H1 (cell line): ENCODE measurements at regions not wholly inside any gene's neighbourhood (a gene's known extent, or its start where the extent isn't known, plus 50 kb on each side); places are given as distances from the start of the nearest gene placed in this dataset.

Source experiments
- CTCF ChIA-PET: fragments of 300-600 bp; sonication (Branson Sonifier 250); formaldehyde crosslinking; loops from one replicate; lab custom pipeline; 2021; ENCODE audit not compliant: partially characterized antibody; lab: Charles Lee
- POLR2A ChIA-PET: fragments of 300-600 bp; sonication (Branson Sonifier 250); formaldehyde crosslinking; loops from one replicate; lab custom pipeline; 2021; ENCODE audit warnings: inconsistent platforms; ENCODE audit not compliant: partially characterized antibody; lab: Charles Lee
- DNase-seq, 2 experiments: peaks; one replicate each; pipeline versions ENCODE4 v3.0.0 to v3.0.0-alpha.2; 2010 to 2022; ENCODE audit warnings: low spot score in 2 of 2, low read depth in 1 of 2, mixed read lengths in 1 of 2
- FAIRE-seq: peaks from 2 replicates; lab custom pipeline; 2011; peaks lifted over from hg19 to GRCh38; lab: Jason Lieb, UNC
- H2AFZ ChIP-seq: 2 replicates; pipeline ENCODE4 v1.8.1; 2012; ENCODE audit warnings: low read length, inconsistent platforms
- H2AK5ac ChIP-seq: 2 replicates; pipeline ENCODE4 v1.6.1; 2013; ENCODE audit warnings: low read depth, low read length
- H2BK120ac ChIP-seq: replicated peaks from 2 replicates; pipeline ENCODE3; 2013; ENCODE audit warnings: low read depth, low read length, inconsistent platforms
- H2BK12ac ChIP-seq: 2 replicates; pipeline ENCODE4 v1.6.1; 2013; ENCODE audit warnings: low read depth, low read length
- H2BK15ac ChIP-seq: 2 replicates; pipeline ENCODE4 v1.6.1; 2013; ENCODE audit warnings: low read length
- H2BK20ac ChIP-seq: 2 replicates; pipeline ENCODE4 v1.6.1; 2013; ENCODE audit warnings: low read length
- H2BK5ac ChIP-seq: 2 replicates; pipeline ENCODE4 v1.6.1; 2013; ENCODE audit warnings: low read depth, low read length
- H3K14ac ChIP-seq: 2 replicates; pipeline ENCODE4 v1.6.1; 2013; ENCODE audit warnings: inconsistent platforms; ENCODE audit not compliant: insufficient read length
- H3K18ac ChIP-seq: 2 replicates; pipeline ENCODE4 v1.6.1; 2013; ENCODE audit warnings: low read length; ENCODE audit errors: extremely low read depth
- H3K23ac ChIP-seq: 2 replicates; pipeline ENCODE4 v1.6.1; 2013; ENCODE audit warnings: inconsistent platforms; ENCODE audit not compliant: insufficient read length
- H3K23me2 ChIP-seq: 2 replicates; pipeline ENCODE4 v1.6.1; 2013; ENCODE audit warnings: low read depth, low read length
- H3K27ac ChIP-seq: 2 replicates; pipeline ENCODE4 v1.6.1; 2011; ENCODE audit warnings: low read depth, low read length, inconsistent platforms
- H3K27me3 ChIP-seq, 4 experiments: replicated peaks in 1 of 4; 1 replicate in 1 of 4; 2 replicates in 3 of 4; pipeline versions ENCODE4 v1.6.1 to v1.8.1; 2011 to 2013; ENCODE audit warnings: low read length in 3 of 4, mild to moderate bottlenecking in 3 of 4, inconsistent platforms in 2 of 4, mixed read lengths in 2 of 4, moderate library complexity in 1 of 4; ENCODE audit not compliant: control insufficient read depth in 3 of 4, insufficient read depth in 3 of 4; ENCODE audit errors: extremely low read depth in 1 of 4
- H3K36me3 ChIP-seq, 4 experiments: 2 replicates each; pipeline versions ENCODE4 v1.6.1 to v1.8.1; 2011 to 2013; ENCODE audit warnings: mild to moderate bottlenecking in 4 of 4, low read length in 3 of 4, moderate library complexity in 2 of 4, control low read depth in 1 of 4, inconsistent platforms in 1 of 4; ENCODE audit not compliant: insufficient read depth in 4 of 4, control insufficient read depth in 2 of 4
- H3K4ac ChIP-seq: replicated peaks from 2 replicates; pipeline ENCODE3; 2013; ENCODE audit warnings: low read length, low read depth, mixed read lengths, inconsistent platforms; ENCODE audit not compliant: insufficient read length
- H3K4me1 ChIP-seq, 4 experiments: replicated peaks in 1 of 4; 1 replicate in 1 of 4; 2 replicates in 3 of 4; pipeline versions ENCODE4 v1.6.1 to v1.8.1; 2011 to 2013; ENCODE audit warnings: low read length in 3 of 4, inconsistent platforms in 2 of 4, mixed read lengths in 1 of 4; ENCODE audit not compliant: insufficient read depth in 4 of 4, control insufficient read depth in 3 of 4
- H3K4me2 ChIP-seq, 2 experiments: 2 replicates each; pipeline versions ENCODE4 v1.6.1 to v1.8.1; 2011 to 2013; ENCODE audit warnings: low read depth in 2 of 2, low read length in 2 of 2, control low read depth in 1 of 2, inconsistent platforms in 1 of 2, mild to moderate bottlenecking in 1 of 2; ENCODE audit not compliant: insufficient read depth in 1 of 2
- H3K4me3 ChIP-seq, 4 experiments: fragments of 200-600, 300-600 bp in 1 of 4; sonication (generic), shearing (Covaris generic), sonication (Bioruptor Twin) in 1 of 4; 2 replicates each; pipeline versions ENCODE4 v1.5.1 to v1.8.1; 2011 to 2016; ENCODE audit warnings: low read length in 4 of 4, low read depth in 3 of 4, control low read depth in 2 of 4, inconsistent platforms in 2 of 4, mild to moderate bottlenecking in 2 of 4, mixed read lengths in 1 of 4, moderate library complexity in 1 of 4; ENCODE audit not compliant: insufficient read depth in 2 of 4; ENCODE audit errors: extremely low read depth in 1 of 4
- H3K56ac ChIP-seq: replicated peaks from 2 replicates; pipeline ENCODE3; 2013; ENCODE audit warnings: low read depth, mild to moderate bottlenecking, mixed read lengths, low read length, inconsistent platforms; ENCODE audit not compliant: insufficient read length
- H3K79me1 ChIP-seq: 2 replicates; pipeline ENCODE4 v1.6.1; 2013; ENCODE audit warnings: low read depth, low read length, control low read depth
- H3K79me2 ChIP-seq, 2 experiments: 2 replicates each; pipeline versions ENCODE4 v1.6.1 to v1.8.1; 2012 to 2013; ENCODE audit warnings: low read length in 2 of 2, mild to moderate bottlenecking in 2 of 2, inconsistent platforms in 1 of 2; ENCODE audit not compliant: insufficient read depth in 2 of 2, control insufficient read depth in 1 of 2
- H3K9ac ChIP-seq, 4 experiments: replicated peaks in 1 of 4; 1 replicate in 1 of 4; 2 replicates in 3 of 4; pipeline versions ENCODE4 v1.6.1 to v1.8.1; 2011 to 2013; ENCODE audit warnings: low read depth in 3 of 4, low read length in 3 of 4, control low read depth in 2 of 4, mild to moderate bottlenecking in 2 of 4, moderate library complexity in 2 of 4, inconsistent platforms in 1 of 4; ENCODE audit errors: extremely low read depth in 1 of 4
- H3K9me3 ChIP-seq, 2 experiments: 2 replicates each; pipeline versions ENCODE4 v1.6.1 to v1.8.1; 2012 to 2013; ENCODE audit warnings: mild to moderate bottlenecking in 2 of 2, moderate library complexity in 2 of 2, control low read depth in 1 of 2, inconsistent platforms in 1 of 2, low read depth in 1 of 2, low read length in 1 of 2, mixed read lengths in 1 of 2; ENCODE audit not compliant: insufficient read depth in 2 of 2
- H4K20me1 ChIP-seq, 2 experiments: replicated peaks in 1 of 2; 2 replicates each; pipeline versions ENCODE3 to v1.8.1; 2011 to 2013; ENCODE audit warnings: inconsistent platforms in 2 of 2, low read length in 2 of 2, mild to moderate bottlenecking in 1 of 2; ENCODE audit not compliant: insufficient read depth in 2 of 2, control insufficient read depth in 1 of 2
- H4K5ac ChIP-seq: 2 replicates; pipeline ENCODE4 v1.6.1; 2013; ENCODE audit warnings: low read length, low read depth, mixed read lengths, inconsistent platforms; ENCODE audit not compliant: insufficient read length
- H4K8ac ChIP-seq: 2 replicates; pipeline ENCODE4 v1.8.0; 2013; ENCODE audit warnings: mild to moderate bottlenecking, moderate library complexity, low read length, inconsistent platforms; ENCODE audit not compliant: insufficient read depth; ENCODE audit errors: extremely low read depth
- H4K91ac ChIP-seq: replicated peaks from 2 replicates; pipeline ENCODE3; 2013; ENCODE audit warnings: low read length, mixed read lengths, inconsistent platforms; ENCODE audit not compliant: insufficient read length
- CBX5 ChIP-seq: fragments of 300-800, 300-1000 bp; sonication (generic); IDR thresholded peaks from 2 replicates; pipeline ENCODE4 v1.7.1; 2016; ENCODE audit warnings: antibody characterized with exemption, low read length, low read depth
- CBX8 ChIP-seq: fragments of 300-800, 300-1000 bp; sonication (generic); IDR thresholded peaks from 2 replicates; pipeline ENCODE4 v1.7.1; 2016; ENCODE audit warnings: low read depth, low read length, borderline replicate concordance
- EZH2 ChIP-seq: fragments of 200-600 bp; sonication (generic); IDR thresholded peaks from 2 replicates; pipeline ENCODE4 v1.7.1; 2012; ENCODE audit warnings: low read depth, mild to moderate bottlenecking, moderate library complexity, low read length, inconsistent platforms; ENCODE audit not compliant: severe bottlenecking
- FOSL1 ChIP-seq: IDR thresholded peaks from 2 replicates; pipeline ENCODE4 v1.6.1; 2011; ENCODE audit warnings: mild to moderate bottlenecking, low read depth, low read length, moderate library complexity; ENCODE audit not compliant: insufficient read depth
- GTF2F1 ChIP-seq: IDR thresholded peaks from 2 replicates; pipeline ENCODE4 v1.6.1; 2012; ENCODE audit warnings: low read depth, low read length, improper control_type of control experiment, borderline replicate concordance
- HDAC6 ChIP-seq: IDR thresholded peaks from one replicate; pipeline ENCODE4 v1.7.1; 2012; ENCODE audit warnings: low read depth, mild to moderate bottlenecking, inconsistent platforms, low read length, moderate library complexity
- JUND ChIP-seq: IDR thresholded peaks from 2 replicates; pipeline ENCODE4 v1.6.1; 2011; ENCODE audit warnings: mild to moderate bottlenecking, improper control_type of control experiment, low read length
- PHF8 ChIP-seq: fragments of 200-600 bp; sonication (generic); conservative IDR thresholded peaks from 2 replicates; pipeline ENCODE4 v1.7.1; 2012; ENCODE audit warnings: low read depth, mild to moderate bottlenecking, inconsistent platforms, low read length, moderate library complexity
- SIRT6 ChIP-seq: IDR thresholded peaks from one replicate; pipeline ENCODE4 v1.7.1; 2012; ENCODE audit warnings: low read length, inconsistent platforms
- TAF1 ChIP-seq: IDR thresholded peaks from 2 replicates; pipeline ENCODE4 v1.6.1; 2011; ENCODE audit warnings: mild to moderate bottlenecking, low read depth, low read length
- WGBS, 2 experiments: shearing (Covaris generic) in 1 of 2; methylation state at CpG; one replicate each; pipeline versions ENCODE4 v1.1.6 to v1.1.7; 2013 to 2015; ENCODE audit warnings: low lambda C conversion rate in 2 of 2, mixed read lengths in 2 of 2, inconsistent platforms in 1 of 2, low coverage in 1 of 2, missing lambda C conversion rate in 1 of 2; ENCODE audit not compliant: insufficient replicate concordance in 2 of 2, insufficient coverage in 1 of 2, insufficient read length in 1 of 2; ENCODE audit errors: extremely low coverage in 1 of 2, missing lambda C conversion rate in 1 of 2; 5-methylcytosine and 5-hydroxymethylcytosine counted together

GRCh38 chr10:42987121-42987541 lies 89.7 kb upstream of the RET start:
- H3K36me3 ChIP-seq: no peaks in the 10 kb centered on the region
- no peak for FAIRE-seq
- no peak overlapping the region for H2AFZ ChIP-seq
- no peak overlapping the region for H3K18ac ChIP-seq
- CTCF ChIA-PET: interaction anchor here (1.2 to 2.1 kb wide), 4 partner anchors 10 to 92 kb away, joined by 3 to 9 read pairs (median 6); no protein-coding TSS in a partner anchor
- no peak overlapping the region for H3K9ac ChIP-seq
- H3K56ac ChIP-seq: no peak overlapping the region
- no peaks in the 10 kb centered on the region for H3K27me3 ChIP-seq
- H3K14ac ChIP-seq: no peak overlapping the region
- no peak overlapping the region for H2BK20ac ChIP-seq
- H2BK120ac ChIP-seq: no peak overlapping the region
- H3K4me3 ChIP-seq: no peak overlapping the region
- H4K5ac ChIP-seq: no peak overlapping the region
- no peak overlapping the region; the same call in 1 of the 2 replicates for H2BK5ac ChIP-seq
- no peaks in the 10 kb centered on the region for H3K9me3 ChIP-seq
- no peak overlapping the region for H3K27ac ChIP-seq
- H3K79me1 ChIP-seq: no peaks in the 10 kb centered on the region
- H4K91ac ChIP-seq: no peak overlapping the region
- no peak overlapping the region for H2BK12ac ChIP-seq
- H4K20me1 ChIP-seq: no peaks in the 10 kb centered on the region
- POLR2A ChIA-PET: no interaction called here
- H3K23ac ChIP-seq: no peak overlapping the region
- peak in 1 of 2 experiments; percentile 39 for DNase-seq
- TF ChIP-seq TAF1 (no peak), PHF8 (no peak), GTF2F1 (no peak), SIRT6 (no peak), CBX8 (no peak), EZH2 (no peak), FOSL1 (no peak), CBX5 (no peak), HDAC6 (no peak), JUND (no peak)
- H2BK15ac ChIP-seq: no peak overlapping the region
- H2AK5ac ChIP-seq: no peak overlapping the region
- no peaks in the 10 kb centered on the region for H3K79me2 ChIP-seq
- no peak overlapping the region for H3K4me2 ChIP-seq
- no peaks in the 10 kb centered on the region for H3K23me2 ChIP-seq
- no peak overlapping the region for H3K4ac ChIP-seq
- H4K8ac ChIP-seq: no peak overlapping the region
- H3K4me1 ChIP-seq: no peaks in the 10 kb centered on the region
- 88% methylated on average over 8 of the region's 8 CpGs; no CpG with 5 or more reads in 1 of the 2 experiments for WGBS, 2 experiments
